ENCODE measurements at regions not wholly inside any gene's neighbourhood (a gene's known extent, or its start where the extent isn't known, plus 50 kb on each side); places are given as distances from the start of the nearest gene placed in this dataset.

DNA sequence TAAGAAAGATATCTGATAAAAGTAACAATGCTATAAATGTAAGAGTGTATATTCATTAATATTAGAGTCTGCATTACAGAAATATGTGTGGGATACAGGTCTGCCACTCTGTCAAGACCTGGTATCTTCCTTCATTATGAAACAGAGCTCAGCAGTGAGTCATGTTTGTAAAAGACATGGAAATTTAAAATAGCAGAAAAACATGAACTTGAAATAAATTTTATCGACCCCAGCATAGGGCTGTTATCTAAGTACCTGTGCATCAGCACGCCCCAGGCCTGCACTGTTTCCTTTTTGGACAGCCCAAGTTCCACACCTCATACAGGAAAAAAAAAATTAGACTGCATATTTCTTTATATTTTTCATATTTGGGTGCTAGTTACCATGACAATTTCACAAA is 58.0 kb upstream of the ZPBP start:
- H3K4me1 ChIP-seq, result no peaks in the 10 kb centered on the region

DNA sequence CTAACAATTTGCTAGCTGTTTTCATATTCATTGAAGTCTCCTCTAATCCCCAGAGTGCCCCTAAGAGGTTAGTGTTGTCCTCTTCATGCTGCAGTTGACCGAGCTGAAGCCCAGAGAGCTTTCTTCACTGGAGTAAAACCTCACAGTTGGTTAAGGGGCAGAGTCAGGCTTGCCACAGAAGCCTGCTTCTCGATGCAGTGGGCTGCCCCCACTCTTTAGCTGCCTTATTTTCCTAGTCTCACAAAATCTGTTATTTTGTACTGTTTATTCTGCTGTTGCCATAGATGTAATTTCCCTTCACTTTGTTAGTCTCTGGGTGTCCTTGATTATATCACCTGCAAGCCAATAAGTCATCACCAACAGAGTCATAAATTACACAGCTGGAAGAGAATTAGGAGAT is 56.3 kb upstream of the ZPBP start:
- TF ChIP-seq, protein P1, sequence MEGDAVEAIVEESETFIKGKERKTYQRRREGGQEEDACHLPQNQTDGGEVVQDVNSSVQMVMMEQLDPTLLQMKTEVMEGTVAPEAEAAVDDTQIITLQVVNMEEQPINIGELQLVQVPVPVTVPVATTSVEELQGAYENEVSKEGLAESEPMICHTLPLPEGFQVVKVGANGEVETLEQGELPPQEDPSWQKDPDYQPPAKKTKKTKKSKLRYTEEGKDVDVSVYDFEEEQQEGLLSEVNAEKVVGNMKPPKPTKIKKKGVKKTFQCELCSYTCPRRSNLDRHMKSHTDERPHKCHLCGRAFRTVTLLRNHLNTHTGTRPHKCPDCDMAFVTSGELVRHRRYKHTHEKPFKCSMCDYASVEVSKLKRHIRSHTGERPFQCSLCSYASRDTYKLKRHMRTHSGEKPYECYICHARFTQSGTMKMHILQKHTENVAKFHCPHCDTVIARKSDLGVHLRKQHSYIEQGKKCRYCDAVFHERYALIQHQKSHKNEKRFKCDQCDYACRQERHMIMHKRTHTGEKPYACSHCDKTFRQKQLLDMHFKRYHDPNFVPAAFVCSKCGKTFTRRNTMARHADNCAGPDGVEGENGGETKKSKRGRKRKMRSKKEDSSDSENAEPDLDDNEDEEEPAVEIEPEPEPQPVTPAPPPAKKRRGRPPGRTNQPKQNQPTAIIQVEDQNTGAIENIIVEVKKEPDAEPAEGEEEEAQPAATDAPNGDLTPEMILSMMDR (IDR thresholded peaks at IDR 0.05), result no peak
- H3K27ac ChIP-seq, result no peak overlapping the region
- DNase-seq, result no peak
- no peaks in the 10 kb centered on the region for H3K9me3 ChIP-seq
- H3K36me3 ChIP-seq, result no peaks in the 10 kb centered on the region
- H3K27me3 ChIP-seq, result peaks cover 0 to 3% of the 10 kb centered on the region in 2 donors
- no peaks in the 10 kb centered on the region for H3K4me1 ChIP-seq
- intact Hi-C loops (cut with DNase I; ENCODE audit: low total_unique reads), result loop anchor here (10.0 kb wide), 1 partner anchor 995 kb away; no protein-coding TSS in a partner anchor
- H3K4me3 ChIP-seq, result no peak overlapping the region

More for the DNA sequence above, 58.0 kb upstream of the ZPBP start:
- Histone ChIP-seq H3K9me3 (no peaks in the 10 kb centered on the region), H3K36me3 (no peaks in the 10 kb centered on the region), H3K27me3 (peaks cover 0 to 3% of the 10 kb centered on the region in 2 donors), H3K27ac (no peak overlapping the region), H3K4me3 (no peak overlapping the region)
- intact Hi-C loops (cut with DNase I; ENCODE audit: low total_unique reads), result no loop called here
- TF ChIP-seq, protein P1 (IDR thresholded peaks at IDR 0.05), result no peak
- DNase-seq, result no peak

DNA sequence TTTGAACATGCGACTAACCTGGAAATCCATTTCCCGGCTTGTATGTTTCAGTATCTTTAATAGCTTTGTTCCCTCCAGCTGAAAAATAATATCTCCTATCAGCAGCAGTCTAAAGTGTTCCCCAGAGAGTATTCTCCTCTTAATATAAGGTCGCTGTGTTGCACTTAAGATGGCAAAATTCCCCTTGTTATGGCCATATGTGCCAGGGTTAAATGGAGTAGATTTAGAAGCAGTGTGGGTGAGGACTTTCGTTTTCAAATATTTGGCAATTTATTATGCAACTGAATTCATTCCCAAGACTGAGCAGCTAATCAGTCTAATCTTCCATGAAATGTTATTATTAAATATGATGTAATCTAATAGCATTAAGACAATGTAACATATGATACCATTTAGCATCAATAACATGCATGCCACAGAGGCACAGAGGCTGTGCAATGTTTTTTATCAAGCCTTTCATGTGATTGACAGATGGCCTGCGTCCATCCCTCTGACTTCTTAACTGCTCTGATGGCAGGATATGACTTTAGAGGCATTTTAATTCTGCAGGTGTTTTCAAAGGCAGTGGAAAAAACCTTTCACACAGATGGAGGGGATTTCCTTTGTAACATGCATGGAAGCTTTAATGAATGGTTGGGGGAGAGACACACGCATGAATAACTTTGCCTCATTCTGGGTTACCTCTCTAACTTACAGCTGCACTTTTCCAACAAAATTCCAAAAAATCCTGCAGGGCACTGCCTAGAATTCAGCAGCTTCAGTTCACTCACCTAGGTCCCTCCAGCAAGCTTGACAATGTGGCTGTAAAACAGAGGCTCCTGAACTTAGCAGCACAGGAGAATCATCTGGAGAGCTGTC is 55.1 kb upstream of the ZPBP start:
- intact Hi-C loops (cut with DNase I; ENCODE audit: low total_unique reads), result loop anchor here (10.0 kb wide), 1 partner anchor 997 kb away; no protein-coding TSS in a partner anchor
- Histone ChIP-seq H3K27ac (no peak overlapping the region), H3K4me3 (no peak overlapping the region), H3K27me3 (peaks cover 0 to 3% of the 10 kb centered on the region in 2 donors), H3K4me1 (no peaks in the 10 kb centered on the region), H3K36me3 (no peaks in the 10 kb centered on the region), H3K9me3 (no peaks in the 10 kb centered on the region)
- no peak for DNase-seq
- TF ChIP-seq, protein P1 (IDR thresholded peaks at IDR 0.05), result no peak

DNA sequence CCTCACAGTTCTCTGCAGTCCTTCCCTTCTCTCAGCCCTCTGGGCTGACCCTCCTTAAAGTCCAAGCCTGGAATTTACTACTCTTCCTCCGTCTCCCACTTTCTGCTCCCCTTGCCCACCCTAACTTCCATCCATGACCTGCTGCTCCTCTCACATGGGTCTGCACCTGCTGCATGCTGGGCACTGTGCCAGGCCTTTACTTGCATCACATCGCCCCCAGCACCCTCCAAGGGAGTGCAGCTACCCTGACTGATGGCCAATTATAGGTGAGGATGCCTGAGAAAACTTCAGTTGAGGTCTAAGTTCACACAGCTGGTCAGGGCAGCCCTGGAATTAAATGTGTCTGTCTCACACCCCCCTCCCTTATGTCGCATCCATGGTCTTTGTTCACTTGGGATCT is 53.6 kb upstream of the ZPBP start:
- DNase-seq, result no peak
- Histone ChIP-seq H3K27ac (no peak overlapping the region), H3K9me3 (no peaks in the 10 kb centered on the region), H3K36me3 (no peaks in the 10 kb centered on the region), H3K4me3 (no peak overlapping the region), H3K27me3 (peaks cover 0 to 6% of the 10 kb centered on the region in 2 donors), H3K4me1 (no peaks in the 10 kb centered on the region)
- intact Hi-C loops (cut with DNase I; ENCODE audit: low total_unique reads), result loop anchor here (10.0 kb wide), 1 partner anchor 998 kb away; no protein-coding TSS in a partner anchor
- TF ChIP-seq, protein P1 (IDR thresholded peaks at IDR 0.05), result no peak

DNA sequence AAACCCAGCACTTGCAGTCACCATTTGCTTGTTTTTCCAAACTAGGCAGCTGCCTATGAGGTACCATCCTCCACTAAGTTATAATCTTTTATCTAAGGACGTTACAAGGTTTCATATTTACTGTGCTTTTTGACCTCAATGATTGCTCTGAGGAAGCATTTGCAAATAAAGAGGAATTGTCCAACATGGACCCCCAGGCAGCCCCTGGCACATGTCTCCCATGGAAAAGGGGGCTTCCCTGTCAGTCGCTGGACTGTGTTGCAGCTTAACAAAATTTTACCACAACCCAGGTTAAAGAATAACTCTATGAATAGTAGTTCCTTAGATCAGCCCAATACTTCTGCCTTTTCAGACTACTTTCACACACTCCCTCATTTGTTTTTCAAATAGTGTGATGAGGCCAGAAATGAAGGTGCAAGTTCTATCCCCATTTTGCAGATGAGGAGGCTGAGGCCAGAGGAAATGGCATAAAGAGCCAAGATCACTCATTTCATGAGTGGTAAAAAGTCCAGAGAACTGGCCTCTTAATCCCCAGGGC is 52.8 kb upstream of the ZPBP start:
- Histone ChIP-seq H3K9me3 (no peaks in the 10 kb centered on the region), H3K4me1 (no peaks in the 10 kb centered on the region), H3K27ac (no peak overlapping the region), H3K4me3 (no peak overlapping the region), H3K27me3 (peaks cover 0 to 7% of the 10 kb centered on the region in 2 donors), H3K36me3 (no peaks in the 10 kb centered on the region)
- no peak for DNase-seq
- TF ChIP-seq, protein P1 (IDR thresholded peaks at IDR 0.05), result no peak
- intact Hi-C loops (cut with DNase I; ENCODE audit: low total_unique reads), result loop anchor here (10.0 kb wide), 1 partner anchor 999 kb away; no protein-coding TSS in a partner anchor

Measured in tibial artery (tissue), 4 donors.